GM18519 (cell line): ENCODE measurements at regions not wholly inside any gene's neighbourhood (a gene's known extent, or its start where the extent isn't known, plus 50 kb on each side); places are given as distances from the start of the nearest gene placed in this dataset.

Experiments used
- ATAC-seq: cut with Tn5 transposase; IDR thresholded peaks from one replicate; pipeline ENCODE4 v1.9.1; 2021; ENCODE audit warnings: mild to moderate bottlenecking, moderate library complexity; ENCODE audit not compliant: unreplicated experiment, low FRiP score

GRCh38 chr10:83824099-83824498, 315.2 kb upstream of the GHITM start:
- ATAC-seq: no peak

- ATAC-seq: no peak
These were observed 305.2 kb upstream of the GHITM start for GRCh38 chr10:83834096-83834495.

- no peak for ATAC-seq
These were observed 303.2 kb upstream of the GHITM start for GRCh38 chr10:83835945-83836745.

- no peak for ATAC-seq
These were observed 290.6 kb upstream of the GHITM start for GRCh38 chr10:83848677-83849076.

- ATAC-seq: no peak
These were observed 290.2 kb upstream of the GHITM start for GRCh38 chr10:83849150-83849549.

GRCh38 chr10:83852146-83852545, 287.2 kb upstream of the GHITM start:
- ATAC-seq: no peak

GRCh38 chr10:83862723-83863122, 276.6 kb upstream of the GHITM start:
- no peak for ATAC-seq

GRCh38 chr10:83863283-83863966, 275.9 kb upstream of the GHITM start:
- ATAC-seq: no peak

- ATAC-seq: no peak
These were observed 269.4 kb upstream of the GHITM start for GRCh38 chr10:83869898-83870297.

GRCh38 chr10:83871187-83872081, 267.9 kb upstream of the GHITM start:
- ATAC-seq: peak; percentile 98

- no peak for ATAC-seq
These were observed 259.0 kb upstream of the GHITM start for GRCh38 chr10:83880252-83880791.

GRCh38 chr10:83881661-83882060, 257.6 kb upstream of the GHITM start:
- ATAC-seq: no peak

- no peak for ATAC-seq
These were observed 252.4 kb upstream of the GHITM start for GRCh38 chr10:83886871-83887270.

- ATAC-seq: no peak
These were observed 246.6 kb upstream of the GHITM start for GRCh38 chr10:83892737-83893136.

GRCh38 chr10:83896219-83896618, 243.1 kb upstream of the GHITM start:
- ATAC-seq: no peak

- no peak for ATAC-seq
These were observed 241.7 kb upstream of the GHITM start for GRCh38 chr10:83897626-83898025.

- no peak for ATAC-seq
These were observed 230.8 kb upstream of the GHITM start for GRCh38 chr10:83908506-83908905.

- ATAC-seq: no peak
These were observed 230.3 kb upstream of the GHITM start for GRCh38 chr10:83909001-83909400.

GRCh38 chr10:83915801-83916200, 223.5 kb upstream of the GHITM start:
- no peak for ATAC-seq

GRCh38 chr10:83917537-83918506, 221.5 kb upstream of the GHITM start:
- peak; percentile 93 for ATAC-seq
